HCT116 (cell line): ENCODE measurements at regions not wholly inside any gene's neighbourhood (a gene's known extent, or its start where the extent isn't known, plus 50 kb on each side); places are given as distances from the start of the nearest gene placed in this dataset.

Source experiments
- ATAC-seq: fragments of 200-7000 bp; cut with Tn5 transposase; 2 replicates; pipeline ENCODE4 v1.9.1; 2020; ENCODE audit warnings: mild to moderate bottlenecking, moderate library complexity
- BruUV-seq: library from RNA; stranded (reverse); fragments of 400-500 nt; replicated peaks from 2 replicates; lab custom pipeline; 2021; lab: Mats Ljungman, UMichigan
- CTCF ChIA-PET: fragments of 300-600 bp; sonication (Branson Sonifier 250); formaldehyde crosslinking; loops from one replicate; lab custom pipeline; 2021; ENCODE audit warnings: antibody characterized with exemption; lab: Charles Lee
- POLR2A ChIA-PET: fragments of 300-600, 350-600 bp; sonication (Branson Sonifier 250); formaldehyde crosslinking; loops from one replicate; lab custom pipeline; 2021; ENCODE audit warnings: antibody characterized with exemption; lab: Charles Lee
- RAD21 ChIA-PET, 2 experiments: fragments of 300-600 bp; sonication (Branson Sonifier 250); formaldehyde crosslinking; loops; one replicate each; lab custom pipeline; 2023; ENCODE audit warnings: low total read pairs in 2 of 2; ENCODE audit not compliant: uncharacterized antibody in 2 of 2, unreplicated experiment in 2 of 2, low non-redundant PET in 1 of 2; lab: Charles Lee
- DNase-seq: peaks from one replicate; pipeline ENCODE4 v3.0.0-alpha.2; 2010; ENCODE audit warnings: low read depth, low spot score
- H2AFZ ChIP-seq: fragments of 200-600 bp; shearing (Covaris generic), sonication (generic); 2 replicates; pipeline ENCODE4 v1.6.1; 2017; ENCODE audit warnings: low read depth, mixed run types, mixed read lengths, antibody characterized with exemption, low read length; ENCODE audit not compliant: poor library complexity, severe bottlenecking
- H3K27ac ChIP-seq: 2 replicates; pipeline ENCODE4 v1.5.1; 2012; ENCODE audit warnings: low read depth, low read length
- H3K27me3 ChIP-seq: fragments of 200-600 bp; sonication (generic); 2 replicates; pipeline ENCODE4 v1.6.1; 2016; ENCODE audit warnings: mixed run types, low read length, mixed read lengths; ENCODE audit not compliant: insufficient read depth
- H3K36me3 ChIP-seq, 2 experiments: fragments of 200-500 bp in 1 of 2; fragments of 200-600 bp in 1 of 2; sonication (Bioruptor generic) in 1 of 2; sonication (generic) in 1 of 2; 2 replicates each; pipeline versions ENCODE4 v1.5.1 to v1.6.1; 2014 to 2016; ENCODE audit warnings: low read length in 2 of 2, inconsistent platforms in 1 of 2, mixed read lengths in 1 of 2, mixed run types in 1 of 2; ENCODE audit not compliant: insufficient read depth in 2 of 2, control insufficient read depth in 1 of 2
- H3K4me1 ChIP-seq, 2 experiments: fragments of 200-600 bp in 1 of 2; sonication (generic) in 1 of 2; 2 replicates each; pipeline versions ENCODE4 v1.5.1 to v1.6.1; 2012 to 2017; ENCODE audit warnings: low read length in 2 of 2, inconsistent platforms in 1 of 2, mild to moderate bottlenecking in 1 of 2, mixed read lengths in 1 of 2, mixed run types in 1 of 2, moderate library complexity in 1 of 2; ENCODE audit not compliant: insufficient read depth in 2 of 2, control insufficient read depth in 1 of 2
- H3K4me2 ChIP-seq: fragments of 200-600 bp; sonication (generic); 2 replicates; pipeline ENCODE4 v1.6.1; 2017; ENCODE audit warnings: mixed run types, low read length, mixed read lengths
- H3K4me3 ChIP-seq, 2 experiments: fragments of 200-600 bp in 1 of 2; sonication (generic) in 1 of 2; replicated peaks in 1 of 2; 2 replicates each; pipeline ENCODE4 v1.5.1; 2011 to 2016; ENCODE audit warnings: low read length in 2 of 2, control low read depth in 1 of 2, low read depth in 1 of 2, mild to moderate bottlenecking in 1 of 2, mixed read lengths in 1 of 2, mixed run types in 1 of 2
- H3K79me2 ChIP-seq: fragments of 200-600 bp; sonication (generic); 2 replicates; pipeline ENCODE4 v1.6.1; 2017; ENCODE audit warnings: mild to moderate bottlenecking, mixed run types, low read length, moderate library complexity, mixed read lengths; ENCODE audit not compliant: insufficient read depth
- H3K9ac ChIP-seq: fragments of 200-600 bp; sonication (generic); 2 replicates; pipeline ENCODE4 v1.6.1; 2016; ENCODE audit warnings: low read length, mixed read lengths
- H3K9me2 ChIP-seq: fragments of 200-600 bp; sonication (generic), shearing (Covaris generic); 2 replicates; pipeline ENCODE4 v1.6.1; 2017; ENCODE audit warnings: mixed run types, mild to moderate bottlenecking, moderate library complexity; ENCODE audit not compliant: insufficient read depth
- H3K9me3 ChIP-seq, 2 experiments: fragments of 200-500 bp in 1 of 2; fragments of 200-600 bp in 1 of 2; sonication (Bioruptor generic) in 1 of 2; sonication (generic) in 1 of 2; 2 replicates each; pipeline ENCODE4 v1.6.1; 2014 to 2017; ENCODE audit warnings: low read length in 2 of 2, mixed read lengths in 2 of 2, inconsistent platforms in 1 of 2, low read depth in 1 of 2, mild to moderate bottlenecking in 1 of 2, mixed run types in 1 of 2, moderate library complexity in 1 of 2; ENCODE audit not compliant: control insufficient read depth in 1 of 2, insufficient read depth in 1 of 2
- H4K20me1 ChIP-seq: fragments of 200-600 bp; sonication (generic), shearing (Covaris generic); 2 replicates; pipeline ENCODE4 v1.6.1; 2017; ENCODE audit warnings: mixed run types, mild to moderate bottlenecking, moderate library complexity; ENCODE audit not compliant: insufficient read depth
- CTCF ChIP-seq, 3 experiments: fragments of 200-600 bp in 1 of 3; sonication (generic) in 1 of 3; IDR thresholded peaks in 2 of 3; conservative IDR thresholded peaks in 1 of 3; 2 replicates each; pipeline ENCODE4 v1.5.1; 2012 to 2017; ENCODE audit warnings: low read depth in 2 of 3, low read length in 2 of 3, antibody characterized with exemption in 1 of 3, borderline replicate concordance in 1 of 3, control low read depth in 1 of 3, mild to moderate bottlenecking in 1 of 3, mixed read lengths in 1 of 3, mixed run types in 1 of 3, moderate library complexity in 1 of 3; ENCODE audit not compliant: insufficient read depth in 1 of 3
- ELF1 ChIP-seq: IDR thresholded peaks from 2 replicates; pipeline ENCODE4 v1.6.1; 2012; ENCODE audit warnings: low read depth, borderline replicate concordance
- JUND ChIP-seq: IDR thresholded peaks from 2 replicates; pipeline ENCODE4 v1.6.1; 2012
- MAX ChIP-seq: IDR thresholded peaks from 2 replicates; pipeline ENCODE4 v1.6.1; 2012
- POLR2A ChIP-seq: IDR thresholded peaks from 2 replicates; pipeline ENCODE4 v1.7.0; 2011; ENCODE audit warnings: borderline replicate concordance; ENCODE audit not compliant: insufficient read depth, insufficient read length; ENCODE audit errors: extremely low read depth
- POLR2AphosphoS5 ChIP-seq: IDR thresholded peaks from 2 replicates; pipeline ENCODE4 v1.6.1; 2011; ENCODE audit warnings: mild to moderate bottlenecking, low read depth, low read length, moderate library complexity
- RAD21 ChIP-seq: IDR thresholded peaks from 2 replicates; pipeline ENCODE4 v1.6.1; 2012; ENCODE audit warnings: low read depth, mild to moderate bottlenecking
- REST ChIP-seq: IDR thresholded peaks from 2 replicates; pipeline ENCODE4 v1.6.1; 2012; ENCODE audit warnings: low read depth
- SP1 ChIP-seq: IDR thresholded peaks from 2 replicates; pipeline ENCODE4 v1.6.1; 2012; ENCODE audit warnings: low read depth
- TCF7L2 ChIP-seq: IDR thresholded peaks from 2 replicates; pipeline ENCODE4 v1.7.0; 2011; ENCODE audit warnings: borderline replicate concordance, inconsistent platforms; ENCODE audit not compliant: insufficient read depth, insufficient read length; ENCODE audit errors: extremely low read depth
- YY1 ChIP-seq: IDR thresholded peaks from 2 replicates; pipeline ENCODE4 v1.6.1; 2011; ENCODE audit warnings: low read length, low read depth, moderate library complexity, mild to moderate bottlenecking; ENCODE audit not compliant: insufficient replicate concordance; ENCODE audit errors: extremely low read depth
- ZNF274 ChIP-seq: fragments of 200-500 bp; sonication (Bioruptor generic); IDR thresholded peaks from 2 replicates; pipeline ENCODE4 v1.6.1; 2014; ENCODE audit warnings: mild to moderate bottlenecking, low read depth, low read length, inconsistent platforms
- intact Hi-C: fragments of 100-400 bp; cut with micrococcal nuclease; formaldehyde crosslinking; loops from 2 replicates; pipeline ENCODE4 v1.10.0; 2022

GRCh38 chr2:208718828-208719227, 312.2 kb downstream of the PTH2R start:
- H3K4me2 ChIP-seq, result no peak overlapping the region
- no peaks in the 10 kb centered on the region for H3K27me3 ChIP-seq
- POLR2A ChIA-PET, result no interaction called here
- no TSS peak for BruUV-seq
- no peaks in the 10 kb centered on the region for H3K4me1 ChIP-seq
- H3K4me3 ChIP-seq, result no peak overlapping the region
- CTCF ChIA-PET, result no interaction called here
- DNase-seq (no peak), ATAC-seq (no peak)
- H4K20me1 ChIP-seq, result no peaks in the 10 kb centered on the region
- H2AFZ ChIP-seq, result no peak overlapping the region
- no peaks in the 10 kb centered on the region for H3K9me2 ChIP-seq
- H3K27ac ChIP-seq, result no peak overlapping the region
- no peaks in the 10 kb centered on the region for H3K79me2 ChIP-seq
- no peak overlapping the region for H3K9ac ChIP-seq
- TF ChIP-seq JUND (no peak), POLR2A (no peak), ELF1 (no peak), TCF7L2 (no peak), YY1 (no peak), POLR2AphosphoS5 (no peak), ZNF274 (no peak), MAX (no peak), SP1 (no peak), CTCF (IDR thresholded peaks at IDR 0.05 in 2 of 3, conservative IDR thresholded peaks at IDR 0.05 in 1 of 3; ENCODE audit: borderline replicate concordance in 1 of 3, insufficient read depth in 1 of 3, low read depth in 2 of 3, low read length in 2 of 3) (no peak), RAD21 (no peak), REST (no peak)
- H3K9me3 ChIP-seq, result no peaks in the 10 kb centered on the region
- no peaks in the 10 kb centered on the region for H3K36me3 ChIP-seq
- intact Hi-C loops, result no loop called here
- RAD21 ChIA-PET, result no interaction called here
